ENCODE measurements at regions not wholly inside any gene's neighbourhood (a gene's known extent, or its start where the extent isn't known, plus 50 kb on each side); places are given as distances from the start of the nearest gene placed in this dataset.

DNA sequence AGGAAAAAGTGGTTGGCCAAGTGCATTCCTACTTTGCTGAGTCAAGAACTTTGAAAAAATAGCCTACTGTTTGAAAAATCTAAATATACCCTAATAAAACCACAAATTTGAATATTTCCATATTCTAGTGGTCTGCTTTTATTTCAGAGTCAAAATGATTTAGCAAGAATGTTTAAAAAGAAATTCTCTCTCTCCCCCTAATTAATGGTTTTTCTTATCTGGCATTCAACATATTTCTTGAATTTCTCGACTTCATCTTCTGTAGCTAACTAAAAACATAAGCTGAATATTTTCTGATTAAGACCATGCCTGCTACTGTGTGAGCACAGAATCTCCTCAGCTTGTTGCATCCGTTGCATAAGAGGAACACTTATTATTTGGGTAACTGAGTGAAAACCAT is 563.5 kb upstream of the TBL1XR1 start:
- no peak for TF ChIP-seq POLR2A (IDR thresholded peaks at IDR 0.05)
- no peak for TF ChIP-seq CTCF (IDR thresholded peaks at IDR 0.05)
